DND-41 (cell line): ENCODE measurements at regions not wholly inside any gene's neighbourhood (a gene's known extent, or its start where the extent isn't known, plus 50 kb on each side); places are given as distances from the start of the nearest gene placed in this dataset.

ENCODE experiments used
- ATAC-seq: fragments of 200-7000 bp; cut with Tn5 transposase; 3 replicates; pipeline ENCODE4 v1.9.1; 2021; ENCODE audit warnings: low read depth; ENCODE audit not compliant: insufficient read depth
- DNase-seq: peaks from one replicate; pipeline ENCODE4 v3.0.0-alpha.2; 2020
- H2AFZ ChIP-seq: 2 replicates; pipeline ENCODE4 v1.6.0; 2012; ENCODE audit warnings: low read depth, low read length
- H3K27ac ChIP-seq: 2 replicates; pipeline ENCODE4 v1.5.1; 2012; ENCODE audit warnings: low read length, inconsistent platforms
- H3K27me3 ChIP-seq: fragments of 200-600 bp; sonication (generic); 2 replicates; pipeline ENCODE4 v1.6.0; 2012; ENCODE audit warnings: low read length, mild to moderate bottlenecking, inconsistent platforms; ENCODE audit not compliant: insufficient read depth, poor library complexity
- H3K36me3 ChIP-seq: 2 replicates; pipeline ENCODE4 v1.5.1; 2012; ENCODE audit warnings: low read length, inconsistent platforms; ENCODE audit not compliant: insufficient read depth
- H3K4me1 ChIP-seq: 2 replicates; pipeline ENCODE4 v1.5.1; 2012; ENCODE audit warnings: mild to moderate bottlenecking, low read length; ENCODE audit not compliant: insufficient read depth
- H3K4me2 ChIP-seq: 2 replicates; pipeline ENCODE4 v1.6.0; 2012; ENCODE audit warnings: mild to moderate bottlenecking, moderate library complexity, low read length, inconsistent platforms; ENCODE audit not compliant: insufficient read depth
- H3K4me3 ChIP-seq, 2 experiments: fragments of 200-600 bp in 1 of 2; shearing (Covaris generic) in 1 of 2; 2 replicates each; pipeline ENCODE4 v1.5.1; 2012 to 2016; ENCODE audit warnings: inconsistent platforms in 2 of 2, low read length in 2 of 2, mild to moderate bottlenecking in 2 of 2, low read depth in 1 of 2, moderate library complexity in 1 of 2
- H3K79me2 ChIP-seq: 2 replicates; pipeline ENCODE4 v1.6.0; 2012; ENCODE audit warnings: low read length, inconsistent platforms; ENCODE audit not compliant: insufficient read depth
- H3K9ac ChIP-seq: 2 replicates; pipeline ENCODE4 v1.6.0; 2012; ENCODE audit warnings: low read depth, mild to moderate bottlenecking, inconsistent platforms, low read length, moderate library complexity
- H3K9me3 ChIP-seq: 2 replicates; pipeline ENCODE4 v1.5.1; 2012; ENCODE audit warnings: low read length, moderate library complexity, mild to moderate bottlenecking, inconsistent platforms; ENCODE audit not compliant: insufficient read depth, severe bottlenecking
- H4K20me1 ChIP-seq: 2 replicates; pipeline ENCODE4 v1.6.0; 2012; ENCODE audit warnings: low read length; ENCODE audit not compliant: insufficient read depth
- EZH2 ChIP-seq: IDR thresholded peaks from 3 replicates; pipeline ENCODE4 v1.6.1; 2012; ENCODE audit warnings: borderline replicate concordance, low read depth, mild to moderate bottlenecking, moderate library complexity, low read length, inconsistent platforms; ENCODE audit not compliant: severe bottlenecking
- TF ChIP-seq, protein P1 (sequence below): IDR thresholded peaks from 2 replicates; pipeline ENCODE4 v1.5.1; 2012; ENCODE audit warnings: borderline replicate concordance, low read length, moderate library complexity, mild to moderate bottlenecking; ENCODE audit not compliant: poor library complexity, severe bottlenecking; ENCODE audit errors: extremely low read depth

DNA sequence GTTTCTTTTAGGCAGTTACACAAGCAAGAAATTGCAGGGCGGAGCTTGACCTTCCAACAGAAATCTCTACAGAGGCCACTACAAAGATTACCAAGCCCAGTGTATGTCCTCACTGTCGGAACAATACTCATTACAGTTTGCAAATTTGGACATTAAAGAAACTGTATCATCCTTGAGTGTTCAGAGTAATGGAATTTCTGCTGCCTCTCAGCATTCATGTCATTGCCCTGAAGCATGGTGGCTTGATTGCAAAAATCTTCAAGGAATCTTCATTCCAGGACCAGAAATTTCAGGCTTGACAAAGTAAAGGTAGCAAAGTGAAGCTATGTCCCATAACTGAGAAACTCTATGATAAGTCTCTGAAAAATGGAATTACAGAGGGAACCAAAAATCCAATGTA lies 134.6 kb upstream of the MAP3K1 start:
- Histone ChIP-seq H3K36me3 (no peaks in the 10 kb centered on the region), H3K9me3 (no peaks in the 10 kb centered on the region), H3K4me3 (no peak overlapping the region), H2AFZ (no peak overlapping the region), H3K27me3 (peaks cover 4% of the 10 kb centered on the region), H3K27ac (no peak overlapping the region), H3K4me2 (no peak overlapping the region), H4K20me1 (no peaks in the 10 kb centered on the region), H3K4me1 (no peaks in the 10 kb centered on the region), H3K9ac (no peak overlapping the region), H3K79me2 (no peaks in the 10 kb centered on the region)
- no peak for ATAC-seq
- DNase-seq = no peak
- TF ChIP-seq EZH2 = no peak
- TF ChIP-seq, protein P1, sequence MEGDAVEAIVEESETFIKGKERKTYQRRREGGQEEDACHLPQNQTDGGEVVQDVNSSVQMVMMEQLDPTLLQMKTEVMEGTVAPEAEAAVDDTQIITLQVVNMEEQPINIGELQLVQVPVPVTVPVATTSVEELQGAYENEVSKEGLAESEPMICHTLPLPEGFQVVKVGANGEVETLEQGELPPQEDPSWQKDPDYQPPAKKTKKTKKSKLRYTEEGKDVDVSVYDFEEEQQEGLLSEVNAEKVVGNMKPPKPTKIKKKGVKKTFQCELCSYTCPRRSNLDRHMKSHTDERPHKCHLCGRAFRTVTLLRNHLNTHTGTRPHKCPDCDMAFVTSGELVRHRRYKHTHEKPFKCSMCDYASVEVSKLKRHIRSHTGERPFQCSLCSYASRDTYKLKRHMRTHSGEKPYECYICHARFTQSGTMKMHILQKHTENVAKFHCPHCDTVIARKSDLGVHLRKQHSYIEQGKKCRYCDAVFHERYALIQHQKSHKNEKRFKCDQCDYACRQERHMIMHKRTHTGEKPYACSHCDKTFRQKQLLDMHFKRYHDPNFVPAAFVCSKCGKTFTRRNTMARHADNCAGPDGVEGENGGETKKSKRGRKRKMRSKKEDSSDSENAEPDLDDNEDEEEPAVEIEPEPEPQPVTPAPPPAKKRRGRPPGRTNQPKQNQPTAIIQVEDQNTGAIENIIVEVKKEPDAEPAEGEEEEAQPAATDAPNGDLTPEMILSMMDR = no peak

DNA sequence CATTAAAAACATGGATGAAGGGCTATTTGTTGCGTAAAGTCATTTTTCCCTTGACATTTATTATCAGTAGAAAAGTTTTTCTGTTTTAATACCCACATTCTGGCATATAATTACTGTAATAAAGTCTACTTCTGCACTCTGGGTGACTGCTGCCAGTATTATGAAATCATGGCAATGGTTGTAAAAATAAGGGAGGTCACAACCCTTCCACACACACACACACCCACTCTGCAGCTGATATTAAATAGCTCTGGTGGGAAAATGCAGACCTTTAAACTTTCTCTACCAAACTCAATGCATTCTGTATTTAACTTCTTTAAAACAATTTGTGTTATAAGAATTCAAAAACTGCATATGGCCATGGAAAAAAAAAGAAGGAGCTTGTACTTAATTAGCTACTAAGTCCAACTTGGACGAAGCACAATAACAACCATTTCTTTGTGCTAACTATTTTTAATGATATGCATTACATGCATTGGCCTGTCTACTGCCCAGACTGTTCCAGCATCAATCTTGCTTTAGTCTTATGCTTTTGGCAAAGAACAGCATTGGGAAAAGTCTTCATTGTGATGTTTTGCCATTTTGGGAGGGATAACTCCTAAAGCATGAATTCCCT lies 137.6 kb upstream of the MAP3K1 start:
- Histone ChIP-seq H3K4me3 (no peak overlapping the region), H3K36me3 (no peaks in the 10 kb centered on the region), H3K9me3 (no peaks in the 10 kb centered on the region), H3K4me1 (no peaks in the 10 kb centered on the region), H3K4me2 (no peak overlapping the region), H3K27ac (no peak overlapping the region), H3K27me3 (peaks cover 4% of the 10 kb centered on the region), H3K79me2 (no peaks in the 10 kb centered on the region), H4K20me1 (no peaks in the 10 kb centered on the region), H2AFZ (no peak overlapping the region), H3K9ac (no peak overlapping the region)
- TF ChIP-seq, protein P1 = no peak
- no peak for TF ChIP-seq EZH2
- DNase-seq (no peak), ATAC-seq (no peak)

DNA sequence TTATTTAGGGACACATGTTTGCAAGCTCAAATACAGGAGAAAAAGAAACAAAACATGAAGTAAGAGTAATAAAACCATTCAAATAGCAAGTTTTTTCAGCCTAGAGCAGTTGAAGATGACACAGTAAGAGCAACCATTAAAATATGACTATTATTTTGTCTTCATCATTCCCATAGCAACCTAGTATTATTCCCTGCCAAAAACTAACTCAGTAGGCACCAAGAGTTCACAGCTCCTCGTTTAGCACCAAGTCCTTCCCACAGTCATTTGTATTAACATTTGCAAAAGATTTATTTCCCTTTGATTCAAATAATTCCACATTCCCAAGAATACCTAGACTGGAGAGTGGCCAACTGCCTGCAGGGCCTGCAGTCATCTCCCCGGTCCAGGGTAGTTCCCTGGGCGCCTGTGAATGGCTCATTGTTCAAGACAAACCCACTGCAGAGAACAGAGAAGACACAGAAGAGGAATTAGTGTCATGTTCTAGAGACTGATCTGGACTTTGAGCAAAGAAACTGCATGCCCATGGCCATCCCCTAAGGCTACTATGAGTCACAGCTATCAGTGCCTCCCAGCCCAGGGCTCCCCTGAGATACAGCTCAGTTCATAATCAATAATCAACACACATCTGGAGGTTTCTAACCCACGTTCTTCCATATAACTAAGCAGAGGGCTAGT lies 139.1 kb upstream of the MAP3K1 start:
- Histone ChIP-seq H3K4me3 (no peak overlapping the region), H3K4me2 (no peak overlapping the region), H3K27me3 (peaks cover 4% of the 10 kb centered on the region), H2AFZ (no peak overlapping the region), H3K9me3 (no peaks in the 10 kb centered on the region), H3K9ac (no peak overlapping the region), H3K79me2 (no peaks in the 10 kb centered on the region), H4K20me1 (no peaks in the 10 kb centered on the region), H3K4me1 (no peaks in the 10 kb centered on the region), H3K27ac (no peak overlapping the region), H3K36me3 (no peaks in the 10 kb centered on the region)
- no peak for TF ChIP-seq EZH2
- TF ChIP-seq, protein P1 = no peak
- DNase-seq (no peak), ATAC-seq (no peak)
